Activated CD4-positive, alpha-beta memory T cell treated with anti-CD3 and anti-CD28 coated beads, Interleukin-2, amount 10 ng/mL, durations not matched to agents 7 days and 5 days (primary cell): ENCODE measurements at regions not wholly inside any gene's neighbourhood (a gene's known extent, or its start where the extent isn't known, plus 50 kb on each side); places are given as distances from the start of the nearest gene placed in this dataset.
"Not testable (repeated sequence)": the region's sequence is repeated elsewhere in the genome, so short reads cannot be mapped to it uniquely, and the experiment has no call there.

ENCODE experiments used
- CTCF ChIA-PET: fragments of 350-600 bp; sonication (Branson Sonifier 250); formaldehyde crosslinking; loops from one replicate; lab custom pipeline; 2021; ENCODE audit warnings: antibody characterized with exemption, inconsistent platforms; lab: Charles Lee
- POLR2A ChIA-PET: fragments of 350-600 bp; sonication (Branson Sonifier 250); formaldehyde crosslinking; loops from one replicate; lab custom pipeline; 2021; ENCODE audit warnings: antibody characterized with exemption; lab: Charles Lee
- DNase-seq: peaks from one replicate; pipeline ENCODE4 v3.0.0-alpha.2; 2020
- H3K27ac Mint-ChIP-seq: one replicate; pipeline ENCODE4 v1.8.0; 2021; ENCODE audit warnings: mild to moderate bottlenecking, mixed read lengths
- H3K27me3 Mint-ChIP-seq: one replicate; pipeline ENCODE4 v1.8.0; 2021; ENCODE audit warnings: mixed read lengths
- H3K36me3 Mint-ChIP-seq: one replicate; pipeline ENCODE4 v1.8.0; 2021; ENCODE audit warnings: low read depth, mixed read lengths
- H3K4me1 Mint-ChIP-seq: one replicate; pipeline ENCODE4 v1.8.0; 2021; ENCODE audit warnings: mixed read lengths
- H3K4me3 Mint-ChIP-seq: one replicate; pipeline ENCODE4 v1.8.0; 2021; ENCODE audit warnings: mild to moderate bottlenecking, mixed read lengths
- H3K9me3 Mint-ChIP-seq: one replicate; pipeline ENCODE4 v1.8.0; 2021; ENCODE audit warnings: mixed read lengths

DNA sequence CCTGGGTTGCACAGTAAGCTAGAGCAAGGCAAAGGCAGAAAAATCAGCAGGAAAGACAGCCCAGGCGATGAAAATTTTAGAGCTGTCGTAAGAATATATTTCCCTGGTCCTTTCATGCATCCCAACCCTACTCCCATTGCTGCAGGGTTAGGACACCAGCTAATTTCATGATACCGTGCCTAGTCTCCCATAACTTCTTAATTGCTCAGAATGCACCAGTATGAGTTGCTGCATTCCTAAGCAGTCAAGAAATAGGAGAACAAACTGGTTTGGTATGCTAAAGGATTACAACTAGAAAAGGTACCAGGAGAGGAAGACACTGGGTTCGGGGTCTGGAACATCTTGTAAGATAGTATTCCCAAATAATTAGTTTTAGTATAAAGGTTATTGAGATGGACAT is 269.4 kb upstream of the NRXN1 start:
- no peaks in the 10 kb centered on the region for H3K36me3 Mint-ChIP-seq
- H3K27me3 Mint-ChIP-seq = no peaks in the 10 kb centered on the region
- DNase-seq = no peak
- H3K4me3 Mint-ChIP-seq = no peak overlapping the region
- POLR2A ChIA-PET = no interaction called here
- peaks cover 9% of the 10 kb centered on the region for H3K9me3 Mint-ChIP-seq
- CTCF ChIA-PET = no interaction called here
- H3K27ac Mint-ChIP-seq = no peak overlapping the region
- no peaks in the 10 kb centered on the region for H3K4me1 Mint-ChIP-seq

DNA sequence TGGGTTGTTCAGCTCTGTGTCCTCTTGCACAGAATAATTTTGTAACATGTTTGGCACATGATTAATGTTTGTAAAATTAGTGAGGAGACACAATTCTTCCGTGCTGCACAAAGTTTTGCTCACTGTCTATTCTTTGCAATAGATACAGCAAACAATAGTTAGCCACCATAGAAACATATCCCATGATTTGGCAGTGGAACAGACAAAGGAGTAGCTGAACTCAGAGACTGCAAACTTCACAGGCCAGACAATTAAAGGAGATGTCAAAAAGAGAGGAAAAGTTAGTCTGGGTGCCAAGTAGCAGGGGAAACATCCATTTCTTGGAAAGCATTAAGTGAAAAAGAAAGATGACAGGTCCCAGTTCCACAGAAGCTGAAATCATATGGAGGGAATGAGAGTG is 267.4 kb upstream of the NRXN1 start:
- Mint-ChIP-seq H3K4me3 (no peak overlapping the region), H3K36me3 (no peaks in the 10 kb centered on the region), H3K27ac (no peak overlapping the region), H3K27me3 (no peaks in the 10 kb centered on the region), H3K9me3 (peaks cover 7% of the 10 kb centered on the region), H3K4me1 (no peaks in the 10 kb centered on the region)
- ChIA-PET POLR2A (no interaction called here), CTCF (no interaction called here)
- no peak for DNase-seq

DNA sequence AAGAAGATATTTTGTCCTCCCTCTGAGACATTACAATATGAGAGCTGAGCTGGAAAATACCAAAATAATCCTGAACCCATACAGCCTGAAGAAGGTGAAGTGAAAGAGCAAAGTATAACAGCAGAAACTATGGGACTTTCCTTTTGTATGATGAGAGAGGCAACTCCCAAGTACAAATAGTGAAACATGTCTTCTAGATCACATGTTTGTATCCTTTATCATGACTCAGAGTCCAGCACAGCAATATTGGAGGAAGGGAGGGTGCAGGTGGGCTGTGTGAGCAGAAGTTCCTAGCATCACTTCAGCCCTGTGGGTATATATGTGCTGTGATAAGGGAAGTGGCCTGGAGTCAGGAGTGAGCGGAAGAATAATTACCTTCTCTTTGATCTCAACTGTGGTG is 265.6 kb upstream of the NRXN1 start:
- peaks cover 10% of the 10 kb centered on the region for H3K9me3 Mint-ChIP-seq
- ChIA-PET POLR2A (no interaction called here), CTCF (no interaction called here)
- no peak overlapping the region for H3K4me3 Mint-ChIP-seq
- DNase-seq = no peak
- H3K36me3 Mint-ChIP-seq = no peaks in the 10 kb centered on the region
- no peak overlapping the region for H3K27ac Mint-ChIP-seq
- H3K27me3 Mint-ChIP-seq = no peaks in the 10 kb centered on the region
- H3K4me1 Mint-ChIP-seq = no peaks in the 10 kb centered on the region

DNA sequence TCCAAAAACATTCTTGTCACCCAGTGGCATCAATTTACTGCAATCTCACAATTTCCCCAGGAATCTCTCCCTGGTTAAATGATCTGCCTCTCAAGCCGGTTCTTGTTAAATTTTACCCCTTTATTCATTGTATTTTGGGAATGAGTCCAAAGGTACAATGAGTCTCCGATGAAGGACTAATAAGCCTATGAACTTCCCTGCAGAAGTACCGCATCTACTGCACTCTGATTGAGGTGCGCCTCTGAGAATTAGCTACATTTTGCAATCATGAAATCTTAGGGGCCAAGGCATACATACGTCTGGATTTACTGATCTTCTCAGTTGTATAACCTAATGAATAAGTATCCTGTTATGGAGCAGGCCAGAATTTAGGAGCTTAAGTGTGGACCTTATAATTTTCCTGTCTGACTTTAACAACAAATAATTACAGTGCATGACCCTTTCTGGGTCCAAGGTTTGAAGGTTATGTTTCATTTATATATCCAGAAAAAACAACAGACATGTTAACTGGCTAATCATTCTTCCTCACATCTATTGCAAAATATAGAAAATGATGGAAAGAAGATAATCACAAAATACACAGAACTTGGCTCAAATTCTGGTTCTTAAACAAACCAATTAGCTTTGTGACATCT is 261.8 kb upstream of the NRXN1 start:
- H3K4me1 Mint-ChIP-seq = no peaks in the 10 kb centered on the region
- CTCF ChIA-PET = no interaction called here
- no peak overlapping the region for H3K4me3 Mint-ChIP-seq
- no peak overlapping the region for H3K27ac Mint-ChIP-seq
- H3K36me3 Mint-ChIP-seq = no peaks in the 10 kb centered on the region
- peaks cover 5% of the 10 kb centered on the region for H3K9me3 Mint-ChIP-seq
- DNase-seq = no peak
- POLR2A ChIA-PET = no interaction called here
- H3K27me3 Mint-ChIP-seq = no peaks in the 10 kb centered on the region

DNA sequence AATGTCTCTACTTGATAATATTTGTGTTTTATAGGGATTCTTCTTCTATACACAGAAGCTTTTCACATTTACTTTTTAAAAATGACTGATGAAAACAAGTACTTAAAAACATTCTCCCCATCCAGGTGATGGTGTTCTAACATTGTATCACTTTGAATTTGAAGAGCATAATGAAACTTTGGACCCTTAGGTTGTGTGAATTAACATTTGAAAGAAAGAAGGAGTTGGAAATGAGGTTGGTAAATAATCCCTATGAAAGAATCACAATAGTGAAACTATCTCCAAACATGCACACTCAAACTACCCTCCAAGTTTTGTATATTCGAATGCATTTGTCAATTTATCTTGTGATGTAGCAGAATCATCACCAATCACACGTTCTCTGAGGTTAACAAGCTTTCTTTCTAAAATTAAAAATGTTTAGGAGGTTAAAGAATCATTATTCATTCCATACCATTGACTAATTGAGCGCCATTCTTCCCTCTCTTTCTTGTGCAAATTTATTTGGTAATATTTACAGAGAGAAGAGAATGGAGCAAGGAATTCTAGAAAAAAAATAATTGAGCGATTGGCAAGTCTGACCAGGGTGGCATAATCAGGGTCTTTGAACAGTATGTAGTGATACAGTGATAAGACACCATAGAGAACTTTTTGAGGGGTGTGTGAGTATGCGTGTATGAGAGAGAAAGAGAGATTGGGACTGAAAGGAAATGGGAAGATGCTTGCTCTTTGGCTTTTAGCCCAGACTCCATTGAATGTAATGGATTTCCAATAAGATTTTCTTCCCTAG is 260.0 kb upstream of the NRXN1 start:
- Mint-ChIP-seq H3K4me3 (no peak overlapping the region), H3K27ac (no peak overlapping the region), H3K36me3 (no peaks in the 10 kb centered on the region), H3K27me3 (no peaks in the 10 kb centered on the region), H3K4me1 (no peaks in the 10 kb centered on the region), H3K9me3 (peaks cover 5% of the 10 kb centered on the region)
- ChIA-PET POLR2A (no interaction called here), CTCF (no interaction called here)
- no peak for DNase-seq

DNA sequence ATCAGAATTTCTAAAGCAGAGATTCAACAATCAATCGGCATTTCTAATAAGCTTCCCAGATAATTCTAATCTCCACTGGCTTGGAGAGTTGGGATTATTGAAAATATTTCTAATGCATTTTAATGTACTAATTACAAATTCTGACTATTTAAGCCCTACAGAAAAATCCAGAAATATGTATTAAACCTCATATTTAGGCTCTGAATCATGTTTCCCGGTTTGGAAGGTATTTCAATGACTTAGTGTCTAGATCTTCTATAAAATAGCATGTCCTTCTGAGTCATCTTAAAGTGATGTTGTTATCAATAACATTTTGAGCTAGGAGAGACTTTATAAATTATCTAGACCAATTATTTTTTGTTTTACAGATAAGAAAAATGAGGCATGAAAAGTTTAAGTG is 258.8 kb upstream of the NRXN1 start:
- DNase-seq = no peak
- Mint-ChIP-seq H3K4me3 (no peak overlapping the region), H3K36me3 (no peaks in the 10 kb centered on the region), H3K4me1 (no peaks in the 10 kb centered on the region), H3K27me3 (no peaks in the 10 kb centered on the region), H3K27ac (no peak overlapping the region), H3K9me3 (peaks cover 5% of the 10 kb centered on the region)
- POLR2A ChIA-PET = no interaction called here
- CTCF ChIA-PET = no interaction called here

DNA sequence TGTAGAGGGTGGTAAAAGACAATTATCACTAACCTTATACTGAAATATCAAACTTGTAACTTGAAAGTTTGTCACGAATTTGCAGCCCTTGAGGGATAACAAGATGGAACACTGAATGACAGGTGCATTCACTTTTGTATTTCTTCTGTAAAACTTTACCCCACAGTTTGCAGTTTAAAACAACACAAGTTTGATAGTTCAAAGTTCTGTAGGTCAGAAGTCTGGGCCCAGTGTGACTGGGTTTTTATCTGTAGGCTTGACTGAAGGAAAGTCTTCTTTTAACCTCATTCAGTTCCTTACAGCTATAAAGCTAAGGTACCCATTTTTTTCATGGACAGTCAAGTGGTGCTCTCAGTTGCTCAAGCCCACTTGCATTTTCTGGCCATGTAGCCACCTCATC is 257.1 kb upstream of the NRXN1 start:
- Mint-ChIP-seq H3K27me3 (no peaks in the 10 kb centered on the region), H3K4me3 (no peak overlapping the region), H3K4me1 (no peaks in the 10 kb centered on the region), H3K36me3 (no peaks in the 10 kb centered on the region), H3K9me3 (peaks cover 4% of the 10 kb centered on the region), H3K27ac (no peak overlapping the region)
- CTCF ChIA-PET = no interaction called here
- POLR2A ChIA-PET = no interaction called here
- DNase-seq = no peak

DNA sequence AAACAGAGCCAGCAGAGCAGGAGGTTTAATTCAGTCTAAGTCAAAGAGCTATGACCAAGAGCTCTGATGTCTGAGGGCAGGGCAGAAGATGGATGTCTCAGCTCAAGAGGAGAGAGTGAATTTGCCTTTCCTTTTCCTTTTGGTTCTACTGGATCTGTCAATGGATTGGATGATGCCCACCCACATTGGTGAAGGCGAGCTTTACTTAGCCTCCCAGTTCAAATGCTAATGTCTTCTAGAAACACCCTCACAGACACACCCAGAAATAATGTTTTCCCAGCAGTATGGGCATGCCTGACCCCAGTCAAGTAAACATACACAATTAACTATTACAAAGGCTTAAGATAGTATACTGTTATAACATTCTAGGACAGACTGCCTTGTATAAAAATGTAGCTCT is 236.3 kb upstream of the NRXN1 start:
- no peaks in the 10 kb centered on the region for H3K36me3 Mint-ChIP-seq
- no peak overlapping the region for H3K4me3 Mint-ChIP-seq
- ChIA-PET POLR2A (no interaction called here), CTCF (no interaction called here)
- H3K27ac Mint-ChIP-seq = no peak overlapping the region
- H3K27me3 Mint-ChIP-seq = no peaks in the 10 kb centered on the region
- DNase-seq = no peak
- no peaks in the 10 kb centered on the region for H3K4me1 Mint-ChIP-seq
- H3K9me3 Mint-ChIP-seq = peaks cover 7% of the 10 kb centered on the region

DNA sequence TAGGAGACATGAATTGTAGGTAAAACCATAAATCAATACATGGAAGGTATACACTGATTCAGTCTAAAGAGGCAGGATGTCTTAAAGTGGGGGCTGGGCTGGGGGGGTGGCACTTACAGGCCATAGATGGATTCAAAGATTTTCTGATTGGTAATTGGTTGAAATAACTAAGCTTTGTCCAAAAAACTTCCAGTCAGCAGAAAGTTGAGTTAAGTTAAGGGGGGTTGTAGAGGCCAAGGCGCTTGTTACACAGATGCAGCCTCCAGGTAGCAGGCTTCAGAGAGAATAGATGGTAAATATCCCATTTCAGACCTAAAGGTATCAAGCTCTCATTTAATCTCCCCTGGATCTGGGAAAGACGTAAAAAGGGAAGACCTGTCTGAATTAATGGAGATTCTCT is 233.6 kb upstream of the NRXN1 start:
- Mint-ChIP-seq H3K36me3 (no peaks in the 10 kb centered on the region), H3K27me3 (no peaks in the 10 kb centered on the region), H3K9me3 (peaks cover 7% of the 10 kb centered on the region), H3K4me3 (no peak overlapping the region), H3K27ac (no peak overlapping the region), H3K4me1 (no peaks in the 10 kb centered on the region)
- ChIA-PET CTCF (no interaction called here), POLR2A (no interaction called here)
- no peak for DNase-seq

DNA sequence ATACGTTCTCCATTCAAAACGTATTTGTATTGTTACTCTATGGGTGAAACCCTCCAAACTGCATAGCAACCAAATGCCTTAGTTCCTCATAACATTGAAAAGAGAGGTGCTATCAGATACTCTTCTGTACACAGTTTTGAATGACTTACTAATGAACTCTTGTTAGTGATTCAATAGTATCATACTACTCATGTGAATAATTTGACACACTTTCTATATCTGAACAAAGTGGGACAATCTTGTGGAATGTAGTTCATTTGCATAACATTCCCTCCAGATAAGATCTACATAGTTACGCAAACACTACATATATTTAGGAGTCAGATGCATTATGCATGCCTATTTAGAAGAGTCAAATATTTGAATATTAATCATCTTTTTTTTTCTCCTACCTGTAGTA is 232.0 kb upstream of the NRXN1 start:
- CTCF ChIA-PET = no interaction called here
- DNase-seq = no peak
- H3K36me3 Mint-ChIP-seq = no peaks in the 10 kb centered on the region
- H3K27me3 Mint-ChIP-seq = no peaks in the 10 kb centered on the region
- POLR2A ChIA-PET = no interaction called here
- H3K4me1 Mint-ChIP-seq = no peaks in the 10 kb centered on the region
- peaks cover 7% of the 10 kb centered on the region for H3K9me3 Mint-ChIP-seq
- no peak overlapping the region for H3K27ac Mint-ChIP-seq
- no peak overlapping the region for H3K4me3 Mint-ChIP-seq

DNA sequence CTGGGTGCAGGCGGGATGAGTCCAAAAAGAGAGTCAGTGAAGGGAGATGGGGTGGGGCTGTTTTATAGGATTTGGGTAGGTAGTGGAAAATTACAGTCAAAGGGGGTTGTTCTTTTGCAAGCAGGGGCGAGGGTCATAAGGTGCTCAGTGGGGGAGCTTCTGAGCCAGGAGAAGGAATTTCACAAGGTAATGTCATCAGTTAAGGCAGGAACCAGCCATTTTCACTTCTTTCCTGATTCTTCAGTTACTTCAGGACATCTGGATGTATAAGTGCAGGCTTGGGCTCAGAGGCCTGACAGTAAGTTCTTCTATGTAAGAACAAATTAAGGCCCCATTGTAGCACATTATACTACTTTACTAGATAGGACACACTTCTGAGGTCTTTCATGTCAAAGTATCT is 231.2 kb upstream of the NRXN1 start:
- H3K36me3 Mint-ChIP-seq, H3K9me3 Mint-ChIP-seq, POLR2A ChIA-PET, H3K4me1 Mint-ChIP-seq, DNase-seq, CTCF ChIA-PET, H3K27me3 Mint-ChIP-seq, H3K4me3 Mint-ChIP-seq, H3K27ac Mint-ChIP-seq: not testable (repeated sequence)

DNA sequence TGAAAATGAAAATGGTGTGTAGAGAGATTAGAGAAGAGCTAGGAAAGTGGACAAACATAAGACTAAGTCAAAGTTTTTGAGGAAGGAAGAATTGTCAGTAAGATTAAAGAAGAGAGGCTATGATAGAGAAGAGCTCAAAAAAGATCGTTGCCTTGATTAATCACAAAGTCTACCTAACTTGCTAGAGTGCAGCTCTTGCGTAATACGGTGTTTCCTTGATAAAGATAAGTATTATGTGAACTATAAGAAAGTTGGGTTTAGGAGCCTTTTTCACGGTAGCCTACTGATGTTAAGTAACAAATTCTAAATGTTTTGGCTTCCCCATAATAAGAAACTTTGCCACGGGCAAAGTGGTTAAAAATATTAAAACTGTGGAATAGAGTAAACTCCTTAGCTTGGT is 226.4 kb upstream of the NRXN1 start:
- DNase-seq = no peak
- Mint-ChIP-seq H3K27me3 (no peaks in the 10 kb centered on the region), H3K9me3 (peaks cover 3% of the 10 kb centered on the region), H3K4me3 (no peak overlapping the region), H3K27ac (no peak overlapping the region), H3K36me3 (no peaks in the 10 kb centered on the region), H3K4me1 (no peaks in the 10 kb centered on the region)
- ChIA-PET CTCF (no interaction called here), POLR2A (no interaction called here)

DNA sequence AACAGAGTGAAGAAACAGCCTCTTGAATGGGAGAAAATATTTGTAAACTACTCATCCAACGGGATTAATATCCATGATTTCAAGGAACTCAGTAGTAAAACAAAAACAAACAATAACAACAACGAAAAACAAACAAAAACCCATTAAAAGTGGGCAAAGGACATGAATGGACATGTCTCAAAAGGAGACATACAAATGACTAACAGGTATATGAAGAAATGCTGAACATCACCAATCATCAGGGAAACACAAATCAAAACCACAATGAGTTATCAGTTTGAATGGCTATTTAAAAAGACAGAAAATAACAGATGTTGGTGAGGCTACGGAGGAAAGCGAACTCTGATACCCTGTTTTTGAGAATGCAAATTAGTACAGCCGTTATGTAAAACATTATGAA is 224.8 kb upstream of the NRXN1 start:
- no peaks in the 10 kb centered on the region for H3K4me1 Mint-ChIP-seq
- H3K27ac Mint-ChIP-seq = no peak overlapping the region
- POLR2A ChIA-PET = no interaction called here
- CTCF ChIA-PET = no interaction called here
- no peaks in the 10 kb centered on the region for H3K36me3 Mint-ChIP-seq
- peaks cover 3% of the 10 kb centered on the region for H3K9me3 Mint-ChIP-seq
- H3K27me3 Mint-ChIP-seq = no peaks in the 10 kb centered on the region
- no peak overlapping the region for H3K4me3 Mint-ChIP-seq
- no peak for DNase-seq

DNA sequence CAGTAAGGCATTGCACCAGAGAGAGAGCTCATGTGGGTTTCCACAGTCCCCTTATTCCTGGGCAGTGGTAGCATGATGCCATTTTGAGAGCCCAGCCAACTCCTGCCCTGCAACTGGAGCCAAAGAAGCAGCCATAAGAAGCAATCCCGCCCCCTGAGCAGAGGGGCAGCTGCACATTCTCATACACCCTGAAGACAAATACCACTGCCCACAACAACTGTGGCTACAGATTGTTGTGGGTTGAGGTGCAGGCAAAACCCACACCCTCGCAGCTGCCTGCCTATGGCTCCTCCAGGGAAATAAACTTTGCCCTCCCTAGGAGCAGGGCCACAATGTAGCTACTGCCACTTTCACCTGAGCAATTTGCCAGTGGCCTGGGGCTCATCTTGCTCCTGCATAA is 219.4 kb upstream of the NRXN1 start:
- Mint-ChIP-seq H3K4me3 (no peak overlapping the region), H3K27ac (no peak overlapping the region), H3K27me3 (no peaks in the 10 kb centered on the region), H3K4me1 (no peaks in the 10 kb centered on the region), H3K36me3 (no peaks in the 10 kb centered on the region), H3K9me3 (peaks cover 4% of the 10 kb centered on the region)
- CTCF ChIA-PET = no interaction called here
- POLR2A ChIA-PET = no interaction called here
- DNase-seq = no peak
